Activated T-cell treated with anti-CD3 and anti-CD28 coated beads, Interleukin-2, amount 50 U/mL, for 1 hour (primary cell): ENCODE measurements at regions not wholly inside any gene's neighbourhood (a gene's known extent, or its start where the extent isn't known, plus 50 kb on each side); places are given as distances from the start of the nearest gene placed in this dataset.

Experiments
- DNase-seq: peaks from one replicate; pipeline ENCODE4 v3.0.0-alpha.2; 2020

- no peak for DNase-seq
These were observed 101.2 kb downstream of the TBX19 start for GRCh38 chr1:168381850-168382249.

GRCh38 chr1:168380945-168381344, 100.3 kb downstream of the TBX19 start:
- no peak for DNase-seq

- no peak for DNase-seq
These were observed 98.6 kb downstream of the TBX19 start for GRCh38 chr1:168379104-168379860.

- no peak for DNase-seq
These were observed 95.1 kb downstream of the TBX19 start for GRCh38 chr1:168375566-168376300.

GRCh38 chr1:168374566-168374965, 93.9 kb downstream of the TBX19 start:
- DNase-seq, result no peak

GRCh38 chr1:168373869-168374268, 93.2 kb downstream of the TBX19 start:
- no peak for DNase-seq

GRCh38 chr1:168372861-168373371, 92.2 kb downstream of the TBX19 start:
- DNase-seq, result no peak

GRCh38 chr1:168372307-168372706, 91.6 kb downstream of the TBX19 start:
- no peak for DNase-seq

- no peak for DNase-seq
These were observed 90.8 kb downstream of the TBX19 start for GRCh38 chr1:168371477-168371876.

GRCh38 chr1:168370586-168370985, 89.9 kb downstream of the TBX19 start:
- no peak for DNase-seq

- DNase-seq, result no peak
These were observed 89.0 kb downstream of the TBX19 start for GRCh38 chr1:168369655-168370054.

- DNase-seq, result no peak
These were observed 87.5 kb downstream of the TBX19 start for GRCh38 chr1:168368131-168368530.

- DNase-seq, result no peak
These were observed 85.2 kb downstream of the TBX19 start for GRCh38 chr1:168365719-168366479.
